Peyer's patch (tissue), 4 donors: ENCODE measurements at regions not wholly inside any gene's neighbourhood (a gene's known extent, or its start where the extent isn't known, plus 50 kb on each side); places are given as distances from the start of the nearest gene placed in this dataset.

Experiments used
- DNase-seq, 3 donors: peaks; one replicate each; pipeline ENCODE4 v3.0.0-alpha.2; 2017 to 2019
- H3K27ac ChIP-seq, 4 donors: fragments of 200-600 bp; sonication (generic); one replicate each; pipeline ENCODE4 v1.5.1; 2016 to 2019
- H3K27me3 ChIP-seq, 2 donors: fragments of 200-600 bp; sonication (generic); one replicate each; pipeline ENCODE4 v1.5.1; 2019
- H3K36me3 ChIP-seq, 3 donors: fragments of 200-600 bp; sonication (generic); one replicate each; pipeline ENCODE4 v1.5.1; 2016 to 2019
- H3K4me1 ChIP-seq, 4 donors: fragments of 200-600 bp; sonication (generic); one replicate each; pipeline ENCODE4 v1.5.1; 2016 to 2019
- H3K4me3 ChIP-seq, 4 donors: fragments of 200-600 bp; sonication (generic); 1 replicate in 3 of 4; 2 replicates in 1 of 4; pipeline ENCODE4 v1.5.1; 2016 to 2019; ENCODE audit warnings: mild to moderate bottlenecking in 1 of 4
- H3K9me3 ChIP-seq, 4 donors: fragments of 200-600 bp; sonication (generic); one replicate each; pipeline ENCODE4 v1.5.1; 2016 to 2019; ENCODE audit warnings: mild to moderate bottlenecking in 1 of 4
- POLR2A ChIP-seq, 2 donors: fragments of 450-650 bp; IDR thresholded peaks; one replicate each; pipeline ENCODE4 v1.5.1; 2017; ENCODE audit warnings: antibody characterized with exemption in 2 of 2, mild to moderate bottlenecking in 2 of 2, moderate library complexity in 2 of 2
- TF ChIP-seq, protein P1 (sequence below), 6 experiments: fragments of 450-650 bp in 4 of 6; fragments of 200-600 bp in 2 of 6; sonication (generic) in 1 of 6; IDR thresholded peaks; one replicate each; pipeline ENCODE4 v1.5.1; 2017 to 2019; ENCODE audit warnings: antibody characterized with exemption in 6 of 6, mild to moderate bottlenecking in 3 of 6, moderate library complexity in 1 of 6

- Histone ChIP-seq H3K4me1 (no peaks in the 10 kb centered on the region), H3K27ac (no peak overlapping the region), H3K36me3 (no peaks in the 10 kb centered on the region), H3K4me3 (no peak overlapping the region), H3K9me3 (no peaks in the 10 kb centered on the region), H3K27me3 (no peaks in the 10 kb centered on the region)
- TF ChIP-seq POLR2A (IDR thresholded peaks at IDR 0.05) = no peak
- TF ChIP-seq, protein P1, sequence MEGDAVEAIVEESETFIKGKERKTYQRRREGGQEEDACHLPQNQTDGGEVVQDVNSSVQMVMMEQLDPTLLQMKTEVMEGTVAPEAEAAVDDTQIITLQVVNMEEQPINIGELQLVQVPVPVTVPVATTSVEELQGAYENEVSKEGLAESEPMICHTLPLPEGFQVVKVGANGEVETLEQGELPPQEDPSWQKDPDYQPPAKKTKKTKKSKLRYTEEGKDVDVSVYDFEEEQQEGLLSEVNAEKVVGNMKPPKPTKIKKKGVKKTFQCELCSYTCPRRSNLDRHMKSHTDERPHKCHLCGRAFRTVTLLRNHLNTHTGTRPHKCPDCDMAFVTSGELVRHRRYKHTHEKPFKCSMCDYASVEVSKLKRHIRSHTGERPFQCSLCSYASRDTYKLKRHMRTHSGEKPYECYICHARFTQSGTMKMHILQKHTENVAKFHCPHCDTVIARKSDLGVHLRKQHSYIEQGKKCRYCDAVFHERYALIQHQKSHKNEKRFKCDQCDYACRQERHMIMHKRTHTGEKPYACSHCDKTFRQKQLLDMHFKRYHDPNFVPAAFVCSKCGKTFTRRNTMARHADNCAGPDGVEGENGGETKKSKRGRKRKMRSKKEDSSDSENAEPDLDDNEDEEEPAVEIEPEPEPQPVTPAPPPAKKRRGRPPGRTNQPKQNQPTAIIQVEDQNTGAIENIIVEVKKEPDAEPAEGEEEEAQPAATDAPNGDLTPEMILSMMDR (IDR thresholded peaks at IDR 0.05) = no peak
- no peak for DNase-seq
Measured at GRCh38 chr2:219784178-219784577, 156.7 kb downstream of the SLC4A3 start.

DNA sequence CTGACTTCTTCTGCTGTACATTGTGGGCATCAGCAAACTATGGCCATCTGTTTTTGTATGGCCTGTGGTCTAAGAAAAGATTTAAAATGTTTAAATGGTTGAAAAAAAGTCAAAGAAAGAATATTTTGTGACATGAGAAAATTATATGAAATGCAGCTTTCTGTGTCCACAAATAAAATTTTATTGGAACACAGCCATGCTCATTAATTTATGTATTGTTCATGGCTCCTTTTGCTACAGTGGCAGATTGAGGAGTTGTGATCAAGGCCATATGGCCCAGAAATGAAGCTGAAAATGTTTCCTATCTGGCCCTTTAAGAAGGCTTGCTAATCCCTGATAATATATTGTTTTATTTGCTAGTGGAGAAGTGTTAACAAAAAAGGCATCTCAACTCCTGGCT lies 162.0 kb downstream of the SLC4A3 start:
- Histone ChIP-seq H3K4me1 (no peaks in the 10 kb centered on the region), H3K27ac (no peak overlapping the region), H3K9me3 (no peaks in the 10 kb centered on the region), H3K4me3 (no peak overlapping the region), H3K27me3 (no peaks in the 10 kb centered on the region), H3K36me3 (no peaks in the 10 kb centered on the region)
- DNase-seq = no peak
- TF ChIP-seq POLR2A (IDR thresholded peaks at IDR 0.05) = no peak
- TF ChIP-seq, protein P1 (IDR thresholded peaks at IDR 0.05) = no peak

- TF ChIP-seq POLR2A (IDR thresholded peaks at IDR 0.05) = no peak
- TF ChIP-seq, protein P1 (IDR thresholded peaks at IDR 0.05) = no peak
- no peak overlapping the region for H3K27ac ChIP-seq
- H3K4me3 ChIP-seq = no peak overlapping the region
- DNase-seq = no peak
- no peaks in the 10 kb centered on the region for H3K9me3 ChIP-seq
- no peaks in the 10 kb centered on the region for H3K27me3 ChIP-seq
- H3K36me3 ChIP-seq = no peaks in the 10 kb centered on the region
- H3K4me1 ChIP-seq = no peaks in the 10 kb centered on the region
Measured at GRCh38 chr2:219792446-219792845, 165.0 kb downstream of the SLC4A3 start.

DNA sequence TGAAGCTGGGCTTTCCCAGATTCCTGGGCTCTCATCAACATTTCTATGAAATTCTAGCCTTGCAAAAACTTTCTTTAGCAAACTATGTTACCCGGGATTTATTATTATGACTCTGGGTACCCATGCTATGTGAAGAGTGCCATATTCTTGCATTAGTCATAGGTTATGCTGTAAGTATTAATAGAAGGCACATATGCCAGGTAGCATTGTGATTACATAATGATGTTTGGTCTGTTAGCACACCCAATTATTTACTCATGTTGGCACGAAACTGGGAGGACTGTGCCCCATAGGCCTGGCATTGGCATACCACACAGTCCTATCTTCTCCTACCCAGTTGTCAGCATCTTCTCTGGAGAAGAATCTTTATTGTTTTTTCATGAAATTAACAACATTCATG lies 171.0 kb downstream of the SLC4A3 start:
- TF ChIP-seq, protein P1 (IDR thresholded peaks at IDR 0.05) = no peak
- no peak for TF ChIP-seq POLR2A (IDR thresholded peaks at IDR 0.05)
- no peaks in the 10 kb centered on the region for H3K36me3 ChIP-seq
- no peaks in the 10 kb centered on the region for H3K9me3 ChIP-seq
- no peak overlapping the region for H3K4me3 ChIP-seq
- no peaks in the 10 kb centered on the region for H3K27me3 ChIP-seq
- no peak overlapping the region for H3K27ac ChIP-seq
- no peaks in the 10 kb centered on the region for H3K4me1 ChIP-seq
- no peak for DNase-seq

GRCh38 chr2:219803294-219803693 lies 175.9 kb downstream of the SLC4A3 start:
- no peaks in the 10 kb centered on the region for H3K36me3 ChIP-seq
- no peaks in the 10 kb centered on the region for H3K9me3 ChIP-seq
- TF ChIP-seq, protein P1 (IDR thresholded peaks at IDR 0.05) = no peak
- no peak for TF ChIP-seq POLR2A (IDR thresholded peaks at IDR 0.05)
- DNase-seq = no peak
- no peaks in the 10 kb centered on the region for H3K4me1 ChIP-seq
- H3K4me3 ChIP-seq = no peak overlapping the region
- H3K27ac ChIP-seq = no peak overlapping the region
- H3K27me3 ChIP-seq = no peaks in the 10 kb centered on the region

GRCh38 chr2:219810895-219811294 lies 183.5 kb downstream of the SLC4A3 start:
- no peak overlapping the region for H3K4me3 ChIP-seq
- H3K36me3 ChIP-seq = no peaks in the 10 kb centered on the region
- no peaks in the 10 kb centered on the region for H3K27me3 ChIP-seq
- no peaks in the 10 kb centered on the region for H3K9me3 ChIP-seq
- no peak for DNase-seq
- no peaks in the 10 kb centered on the region for H3K4me1 ChIP-seq
- no peak overlapping the region for H3K27ac ChIP-seq
- no peak for TF ChIP-seq POLR2A (IDR thresholded peaks at IDR 0.05)
